ACHN (cell line): ENCODE measurements at regions not wholly inside any gene's neighbourhood (a gene's known extent, or its start where the extent isn't known, plus 50 kb on each side); places are given as distances from the start of the nearest gene placed in this dataset.
"Not testable (repeated sequence)": the region's sequence is repeated elsewhere in the genome, so short reads cannot be mapped to it uniquely, and the experiment has no call there.

ENCODE experiments used
- DNase-seq: peaks from one replicate; pipeline ENCODE4 v3.0.0-alpha.2; 2015
- in situ Hi-C: cut with HindIII; loops from 2 replicates; pipeline ENCODE4 v1.10.0; 2017; ENCODE audit warnings: low sequenced_read_pairs, low pct_ligation_motif_present, low pct_unique_long_range_greater_than_20kb

GRCh38 chr16:17964196-17964595 is 372.3 kb downstream of the NPIPA8 start:
- in situ Hi-C loops, result no loop called here
- DNase-seq, result no peak

- in situ Hi-C loops, result no loop called here
These were observed 373.2 kb downstream of the NPIPA8 start for GRCh38 chr16:17963185-17963836.

GRCh38 chr16:17962726-17963125 is 373.8 kb downstream of the NPIPA8 start:
- no peak for DNase-seq
- in situ Hi-C loops, result no loop called here

More at GRCh38 chr16:17963185-17963836, 373.2 kb downstream of the NPIPA8 start:
- DNase-seq, result no peak

GRCh38 chr16:17961822-17962221 is 374.7 kb downstream of the NPIPA8 start:
- DNase-seq, in situ Hi-C loops: not testable (repeated sequence)

DNA sequence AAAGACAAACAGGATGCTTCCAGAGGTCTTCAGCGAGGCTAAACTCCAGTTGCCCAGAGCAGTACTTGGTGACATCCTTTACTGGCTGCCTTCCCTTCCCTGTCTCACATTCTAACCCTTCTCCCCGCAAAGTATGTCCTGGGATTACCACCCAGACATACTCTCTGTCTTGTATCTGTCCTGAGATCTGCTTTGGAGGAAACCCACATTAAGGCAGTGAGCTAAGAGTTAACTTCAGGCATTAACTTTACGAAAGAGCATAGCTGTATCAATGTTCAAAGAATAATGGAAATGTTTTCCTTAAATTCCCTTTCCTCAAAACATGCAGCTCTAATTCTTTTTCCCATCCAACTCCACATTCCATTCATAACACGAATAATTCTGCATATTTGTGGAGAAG is 385.2 kb downstream of the NPIPA8 start:
- in situ Hi-C loops, result no loop called here
- no peak for DNase-seq

- no peak for DNase-seq
- in situ Hi-C loops, result no loop called here
These were observed 386.6 kb downstream of the NPIPA8 start for GRCh38 chr16:17949982-17950250.

DNA sequence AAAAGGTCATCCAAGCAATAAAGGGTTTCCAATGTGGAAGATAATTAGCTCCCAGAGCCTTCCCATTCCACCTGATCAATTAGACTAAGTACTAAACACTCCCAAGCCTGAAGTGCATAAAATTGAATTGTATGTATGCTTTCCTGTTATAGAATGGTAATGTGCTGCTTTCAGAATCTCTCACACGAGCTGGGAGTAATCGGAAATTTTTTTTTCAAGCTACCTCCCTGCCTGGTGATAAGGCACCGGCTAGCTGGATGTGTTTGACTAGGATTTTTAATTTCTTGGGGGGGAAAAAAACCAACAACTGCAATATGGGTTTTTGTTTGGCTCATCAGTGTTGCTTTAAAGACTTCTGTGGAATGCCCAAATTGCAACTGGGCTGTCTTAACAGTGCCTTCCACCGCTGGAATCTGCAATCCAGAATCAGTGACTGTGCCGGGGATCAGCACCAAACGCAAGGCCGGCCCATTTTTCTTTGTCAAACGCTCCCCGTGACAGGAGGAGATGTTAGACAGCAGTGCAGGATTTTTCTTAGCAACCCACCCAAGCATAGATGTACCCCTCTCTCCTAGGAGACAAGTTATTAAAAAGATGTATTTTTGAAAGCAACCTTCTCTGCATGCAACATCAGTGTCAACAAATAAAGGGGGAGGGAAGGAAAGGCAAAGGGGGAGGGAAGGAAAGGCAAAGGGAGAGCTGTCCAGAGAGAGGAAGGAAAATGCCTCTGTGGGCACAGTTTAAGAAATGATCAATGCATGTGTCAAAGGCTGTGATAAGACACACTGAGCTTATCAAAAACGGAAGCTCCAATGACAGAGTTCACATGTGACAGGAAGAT is 387.2 kb downstream of the NPIPA8 start:
- no peak for DNase-seq
- in situ Hi-C loops, result no loop called here

GRCh38 chr16:17947637-17948036 is 388.9 kb downstream of the NPIPA8 start:
- in situ Hi-C loops, result no loop called here
- no peak for DNase-seq

- DNase-seq, result no peak
- in situ Hi-C loops, result no loop called here
These were observed 389.4 kb downstream of the NPIPA8 start for GRCh38 chr16:17947165-17947564.

DNA sequence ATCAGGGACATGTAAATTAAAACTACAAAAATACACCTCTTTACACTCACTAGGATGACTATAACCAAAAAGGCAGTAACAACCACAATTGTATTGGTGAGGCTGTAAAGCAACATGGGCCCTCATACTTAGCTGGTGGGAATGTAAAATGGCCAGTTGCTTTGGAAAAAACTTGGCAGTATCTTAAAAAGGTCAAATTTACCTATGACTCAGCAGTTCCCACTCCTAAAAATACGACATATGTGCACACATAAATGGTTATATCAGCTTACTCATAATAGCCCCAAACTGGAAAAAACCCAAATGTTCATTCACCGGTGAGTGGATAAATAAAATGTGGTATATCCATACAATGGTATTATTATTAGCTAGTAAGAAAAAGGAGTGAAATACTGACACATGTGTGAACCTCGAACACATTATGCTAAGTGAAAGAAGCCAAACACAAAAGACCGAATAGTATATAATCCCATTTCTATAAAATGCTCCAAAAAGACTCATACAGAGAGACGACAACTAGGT is 391.4 kb downstream of the NPIPA8 start:
- in situ Hi-C loops, result no loop called here
- DNase-seq, result no peak

GRCh38 chr16:17944345-17944744 is 392.2 kb downstream of the NPIPA8 start:
- no peak for DNase-seq
- in situ Hi-C loops, result no loop called here

DNA sequence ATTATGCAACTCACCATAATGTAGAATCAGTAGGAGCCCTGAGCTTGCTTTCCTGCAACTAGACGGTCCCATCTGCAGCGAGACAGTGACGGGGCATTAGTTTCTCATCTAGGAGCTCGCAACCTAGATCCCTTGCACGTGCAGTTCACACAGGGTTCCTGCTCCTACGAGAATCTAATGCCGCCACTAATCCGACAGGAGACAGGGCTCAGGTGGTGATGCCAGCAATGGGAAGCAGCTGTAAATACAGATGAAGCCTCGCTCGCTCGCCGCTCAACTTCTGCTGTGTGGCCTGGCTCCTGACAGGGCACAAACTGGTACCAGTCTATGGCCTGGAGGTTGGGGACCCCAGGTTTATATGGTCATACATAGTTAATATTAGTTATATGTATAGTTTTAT is 394.5 kb downstream of the NPIPA8 start:
- in situ Hi-C loops, result no loop called here
- DNase-seq, result no peak

GRCh38 chr16:17940584-17941364 is 395.8 kb downstream of the NPIPA8 start:
- no peak for DNase-seq

GRCh38 chr16:17939723-17940122 is 396.8 kb downstream of the NPIPA8 start:
- in situ Hi-C loops, result no loop called here
- DNase-seq, result no peak

More at GRCh38 chr16:17940584-17941364, 395.8 kb downstream of the NPIPA8 start:
- in situ Hi-C loops, result no loop called here

GRCh38 chr16:17939122-17939536 is 397.4 kb downstream of the NPIPA8 start:
- DNase-seq, result no peak
- in situ Hi-C loops, result no loop called here

DNA sequence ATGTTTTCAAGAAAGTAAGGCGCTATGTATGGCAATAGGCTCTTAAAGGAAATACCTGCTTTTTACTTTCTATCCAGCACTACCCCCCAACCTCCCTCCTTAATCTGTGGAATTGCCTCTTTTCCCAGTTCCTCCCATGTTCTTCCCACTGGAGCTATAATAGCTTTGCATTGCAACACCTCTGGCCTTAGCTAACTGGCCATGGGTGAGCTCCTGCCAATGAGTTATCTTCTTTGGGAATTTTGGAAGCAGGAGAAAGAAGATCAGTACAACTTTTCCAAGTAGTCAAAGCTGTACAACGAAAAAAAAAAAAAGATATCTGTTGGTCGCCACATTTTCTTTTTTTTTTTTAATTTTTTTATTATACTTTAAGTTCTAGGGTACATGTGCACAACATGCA is 398.0 kb downstream of the NPIPA8 start:
- in situ Hi-C loops, result no loop called here
- DNase-seq, result no peak

GRCh38 chr16:17936766-17937402 is 399.7 kb downstream of the NPIPA8 start:
- DNase-seq, result no peak
- in situ Hi-C loops, result no loop called here

DNA sequence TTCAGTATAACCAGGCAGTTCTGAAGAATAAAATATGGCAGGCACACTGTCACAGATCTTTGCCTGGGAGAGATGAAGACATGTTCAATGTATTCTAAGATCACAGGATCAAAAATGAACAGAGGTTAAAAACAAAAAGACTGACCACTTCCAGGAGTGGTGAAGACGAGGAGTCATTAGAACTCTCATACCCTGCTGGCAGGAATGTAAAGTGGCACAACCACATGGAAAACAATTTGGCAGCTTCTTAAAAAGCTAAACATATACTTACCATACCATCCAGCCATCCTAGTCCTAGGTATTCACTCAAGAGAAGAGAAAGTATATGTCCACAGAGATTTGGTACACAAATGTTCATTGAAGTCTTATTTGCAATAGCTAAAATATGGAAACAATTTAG is 406.3 kb downstream of the NPIPA8 start:
- no peak for DNase-seq
- in situ Hi-C loops, result no loop called here

DNA sequence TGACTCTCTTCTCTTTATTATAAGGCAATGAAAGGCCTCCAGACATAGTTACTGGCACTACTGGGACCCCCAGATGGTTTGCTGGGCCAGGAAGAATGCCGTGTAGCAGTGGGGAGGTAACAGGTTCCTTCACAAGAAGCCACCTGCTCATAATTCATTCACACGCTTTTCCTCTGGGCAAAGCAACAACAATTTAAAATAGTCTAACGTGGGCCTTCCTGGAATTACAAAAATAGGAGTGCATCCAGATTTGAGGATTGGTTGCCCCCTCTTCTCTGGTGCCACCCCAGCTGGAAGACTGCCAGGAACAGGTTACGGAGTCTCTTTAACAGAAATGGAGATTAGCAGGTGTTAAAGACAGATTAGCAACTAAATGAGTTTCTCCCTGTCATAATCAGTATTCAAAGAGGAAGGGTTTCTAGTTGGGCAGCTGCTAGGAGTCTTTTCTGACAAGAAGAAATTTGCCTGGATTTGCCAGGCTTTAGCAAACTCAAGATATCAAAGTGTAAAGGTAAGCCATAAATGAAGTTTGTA is 409.6 kb downstream of the NPIPA8 start:
- in situ Hi-C loops, result no loop called here
- DNase-seq, result no peak
